ENCODE measurements at regions not wholly inside any gene's neighbourhood (a gene's known extent, or its start where the extent isn't known, plus 50 kb on each side); places are given as distances from the start of the nearest gene placed in this dataset.

DNA sequence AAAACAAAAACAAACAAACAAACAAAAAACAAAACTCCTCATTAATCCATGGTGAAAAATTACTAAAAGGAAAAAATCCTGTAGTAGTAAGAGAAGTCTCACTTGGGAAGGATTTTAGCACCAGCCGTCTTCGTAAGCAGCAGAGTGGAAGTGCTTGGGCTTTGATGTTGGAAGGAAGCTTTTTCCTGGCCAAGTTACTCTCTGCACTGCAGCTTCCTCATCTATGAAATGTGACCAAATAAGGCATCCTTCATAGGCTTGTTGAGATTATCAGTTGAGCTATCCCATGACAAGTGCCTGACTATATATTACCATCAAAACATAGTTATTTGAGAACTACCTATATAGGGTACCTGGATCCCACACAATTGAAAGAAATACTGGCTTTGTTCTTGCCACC, 436.4 kb upstream of the ONECUT1 start:
- no peaks in the 10 kb centered on the region for H3K9me3 Mint-ChIP-seq
- H3K4me3 Mint-ChIP-seq, result no peak overlapping the region
- Histone ChIP-seq H2BK5ac (ENCODE audit: insufficient read length, low read length) (no peak overlapping the region), H3K9ac (ENCODE audit: extremely low read depth, insufficient read length, low read length) (no peak overlapping the region), H2AFZ (ENCODE audit: low read length) (no peak overlapping the region), H3K14ac (ENCODE audit: insufficient read depth, low read length) (no peak overlapping the region), H3K79me1 (ENCODE audit: insufficient read depth, low read depth, low read length, poor library complexity, severe bottlenecking) (no peaks in the 10 kb centered on the region), H3K4me1 (ENCODE audit: insufficient read depth, low read length) (no peaks in the 10 kb centered on the region), H4K5ac (ENCODE audit: insufficient read length, low read depth, low read length) (no peak overlapping the region), H3K79me2 (ENCODE audit: insufficient read depth, low read length) (no peaks in the 10 kb centered on the region), H3K9me3 (ENCODE audit: control insufficient read depth, low read depth, low read length) (no peaks in the 10 kb centered on the region), H2BK15ac (ENCODE audit: low read depth, low read length) (no peak overlapping the region), H2BK20ac (ENCODE audit: low read depth, low read length, poor library complexity, severe bottlenecking) (no peak overlapping the region), H4K20me1 (ENCODE audit: control insufficient read depth, insufficient read depth, insufficient read length) (no peaks in the 10 kb centered on the region), H3K4ac (ENCODE audit: low read depth, low read length) (no peak overlapping the region), H2BK12ac (ENCODE audit: insufficient read length, low read depth, low read length) (no peak overlapping the region), H3K27ac (ENCODE audit: insufficient read length, low read depth, low read length) (no peak overlapping the region), H3K18ac (ENCODE audit: insufficient read length, low read depth, low read length) (no peak overlapping the region), H3T11ph (ENCODE audit: low read length) (no peak overlapping the region), H3K23me2 (ENCODE audit: insufficient read length, low read depth, low read length, poor library complexity, severe bottlenecking) (no peaks in the 10 kb centered on the region), H3K23ac (ENCODE audit: insufficient read length, low read depth, low read length) (no peak overlapping the region), H3K27me3 (ENCODE audit: insufficient read depth, low read length) (no peaks in the 10 kb centered on the region), H2AK5ac (ENCODE audit: insufficient read length, low read length) (no peak overlapping the region), H3K4me2 (ENCODE audit: insufficient read depth, insufficient read length, low read length) (no peak overlapping the region), H4K91ac (ENCODE audit: insufficient read length, low read depth, low read length) (no peak overlapping the region), H3K56ac (ENCODE audit: insufficient read length, low read depth, low read length) (no peak overlapping the region), H2BK120ac (ENCODE audit: low read depth, low read length, poor library complexity, severe bottlenecking) (no peak overlapping the region), H4K8ac (replicated peaks; ENCODE audit: insufficient read length, low read depth, low read length) (no peak overlapping the region)
- no peak overlapping the region for H3K27ac Mint-ChIP-seq
- WGBS (ENCODE audit: extremely low coverage, insufficient read length, low lambda C conversion rate), result no CpG with 5 or more reads among the region's 2 CpGs
- H3K4me1 Mint-ChIP-seq, result no peaks in the 10 kb centered on the region
- TF ChIP-seq, protein P1, sequence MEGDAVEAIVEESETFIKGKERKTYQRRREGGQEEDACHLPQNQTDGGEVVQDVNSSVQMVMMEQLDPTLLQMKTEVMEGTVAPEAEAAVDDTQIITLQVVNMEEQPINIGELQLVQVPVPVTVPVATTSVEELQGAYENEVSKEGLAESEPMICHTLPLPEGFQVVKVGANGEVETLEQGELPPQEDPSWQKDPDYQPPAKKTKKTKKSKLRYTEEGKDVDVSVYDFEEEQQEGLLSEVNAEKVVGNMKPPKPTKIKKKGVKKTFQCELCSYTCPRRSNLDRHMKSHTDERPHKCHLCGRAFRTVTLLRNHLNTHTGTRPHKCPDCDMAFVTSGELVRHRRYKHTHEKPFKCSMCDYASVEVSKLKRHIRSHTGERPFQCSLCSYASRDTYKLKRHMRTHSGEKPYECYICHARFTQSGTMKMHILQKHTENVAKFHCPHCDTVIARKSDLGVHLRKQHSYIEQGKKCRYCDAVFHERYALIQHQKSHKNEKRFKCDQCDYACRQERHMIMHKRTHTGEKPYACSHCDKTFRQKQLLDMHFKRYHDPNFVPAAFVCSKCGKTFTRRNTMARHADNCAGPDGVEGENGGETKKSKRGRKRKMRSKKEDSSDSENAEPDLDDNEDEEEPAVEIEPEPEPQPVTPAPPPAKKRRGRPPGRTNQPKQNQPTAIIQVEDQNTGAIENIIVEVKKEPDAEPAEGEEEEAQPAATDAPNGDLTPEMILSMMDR (conservative IDR thresholded peaks at IDR 0.05), result no peak
- no peaks in the 10 kb centered on the region for H3K36me3 Mint-ChIP-seq (ENCODE audit: insufficient read depth in 1 of 3, low read depth in 3 of 3)
- no peaks in the 10 kb centered on the region for H3K27me3 Mint-ChIP-seq (ENCODE audit: low read depth)
- no peak for DNase-seq
